ENCODE measurements at regions not wholly inside any gene's neighbourhood (a gene's known extent, or its start where the extent isn't known, plus 50 kb on each side); places are given as distances from the start of the nearest gene placed in this dataset.
"Not testable (repeated sequence)": the region's sequence is repeated elsewhere in the genome, so short reads cannot be mapped to it uniquely, and the experiment has no call there.

DNA sequence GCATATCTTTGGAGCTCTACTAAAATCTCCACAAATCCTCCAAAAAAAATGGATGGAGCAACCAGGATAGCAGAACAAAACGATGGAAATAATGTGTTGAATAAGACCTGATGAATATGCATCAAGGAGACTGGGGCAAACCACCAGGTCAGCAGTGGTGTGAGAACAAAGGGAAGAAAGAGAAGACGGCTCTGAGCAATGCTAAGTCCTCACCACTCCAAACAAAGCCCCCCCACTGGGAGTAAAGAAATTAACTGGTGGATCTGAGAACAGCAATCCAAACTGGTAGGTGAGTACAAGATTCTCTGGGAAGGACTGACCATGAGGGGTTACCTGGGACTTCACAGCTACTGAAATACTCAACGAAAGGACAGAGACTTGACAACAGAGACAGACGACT, 977.3 kb downstream of the TBL1XR1 start:
- Mint-ChIP-seq H3K4me3 (ENCODE audit: unreplicated experiment) (no peak overlapping the region), H3K27me3 (ENCODE audit: unreplicated experiment) (no peaks in the 10 kb centered on the region), H3K27ac (ENCODE audit: unreplicated experiment) (no peak overlapping the region), H3K4me1 (ENCODE audit: unreplicated experiment) (no peaks in the 10 kb centered on the region), H3K9me3 (ENCODE audit: unreplicated experiment) (no peaks in the 10 kb centered on the region), H3K36me3 (ENCODE audit: low read depth, unreplicated experiment) (no peaks in the 10 kb centered on the region)
- no peak for DNase-seq (ENCODE audit: low spot score)
- TF ChIP-seq, protein P1, sequence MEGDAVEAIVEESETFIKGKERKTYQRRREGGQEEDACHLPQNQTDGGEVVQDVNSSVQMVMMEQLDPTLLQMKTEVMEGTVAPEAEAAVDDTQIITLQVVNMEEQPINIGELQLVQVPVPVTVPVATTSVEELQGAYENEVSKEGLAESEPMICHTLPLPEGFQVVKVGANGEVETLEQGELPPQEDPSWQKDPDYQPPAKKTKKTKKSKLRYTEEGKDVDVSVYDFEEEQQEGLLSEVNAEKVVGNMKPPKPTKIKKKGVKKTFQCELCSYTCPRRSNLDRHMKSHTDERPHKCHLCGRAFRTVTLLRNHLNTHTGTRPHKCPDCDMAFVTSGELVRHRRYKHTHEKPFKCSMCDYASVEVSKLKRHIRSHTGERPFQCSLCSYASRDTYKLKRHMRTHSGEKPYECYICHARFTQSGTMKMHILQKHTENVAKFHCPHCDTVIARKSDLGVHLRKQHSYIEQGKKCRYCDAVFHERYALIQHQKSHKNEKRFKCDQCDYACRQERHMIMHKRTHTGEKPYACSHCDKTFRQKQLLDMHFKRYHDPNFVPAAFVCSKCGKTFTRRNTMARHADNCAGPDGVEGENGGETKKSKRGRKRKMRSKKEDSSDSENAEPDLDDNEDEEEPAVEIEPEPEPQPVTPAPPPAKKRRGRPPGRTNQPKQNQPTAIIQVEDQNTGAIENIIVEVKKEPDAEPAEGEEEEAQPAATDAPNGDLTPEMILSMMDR (IDR thresholded peaks at IDR 0.05; ENCODE audit: unreplicated experiment), result no peak

DNA sequence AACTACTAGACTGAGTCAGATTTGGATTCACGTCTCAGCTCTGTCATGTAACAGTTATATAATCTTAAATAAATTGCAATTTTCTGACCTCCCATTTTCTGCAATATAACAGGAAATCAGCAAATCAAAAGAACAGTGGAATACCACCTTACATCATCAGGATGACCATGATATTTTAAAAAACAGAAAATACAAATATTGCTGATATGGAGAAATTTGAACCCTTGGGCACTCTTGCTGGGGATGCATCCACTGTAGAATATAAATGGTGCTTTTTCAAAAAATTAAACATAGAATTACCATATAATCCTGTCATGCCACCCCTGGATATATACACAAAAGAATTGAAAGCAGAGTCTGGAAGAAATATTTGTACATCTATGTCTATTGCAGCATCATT, 982.5 kb downstream of the TBL1XR1 start:
- Mint-ChIP-seq H3K9me3 (ENCODE audit: unreplicated experiment) (no peaks in the 10 kb centered on the region), H3K36me3 (ENCODE audit: low read depth, unreplicated experiment) (no peaks in the 10 kb centered on the region), H3K4me3 (ENCODE audit: unreplicated experiment) (no peak overlapping the region), H3K27me3 (ENCODE audit: unreplicated experiment) (no peaks in the 10 kb centered on the region), H3K27ac (ENCODE audit: unreplicated experiment) (no peak overlapping the region), H3K4me1 (ENCODE audit: unreplicated experiment) (no peaks in the 10 kb centered on the region)
- TF ChIP-seq, protein P1 (IDR thresholded peaks at IDR 0.05; ENCODE audit: unreplicated experiment), result no peak
- no peak for DNase-seq (ENCODE audit: low spot score)

DNA sequence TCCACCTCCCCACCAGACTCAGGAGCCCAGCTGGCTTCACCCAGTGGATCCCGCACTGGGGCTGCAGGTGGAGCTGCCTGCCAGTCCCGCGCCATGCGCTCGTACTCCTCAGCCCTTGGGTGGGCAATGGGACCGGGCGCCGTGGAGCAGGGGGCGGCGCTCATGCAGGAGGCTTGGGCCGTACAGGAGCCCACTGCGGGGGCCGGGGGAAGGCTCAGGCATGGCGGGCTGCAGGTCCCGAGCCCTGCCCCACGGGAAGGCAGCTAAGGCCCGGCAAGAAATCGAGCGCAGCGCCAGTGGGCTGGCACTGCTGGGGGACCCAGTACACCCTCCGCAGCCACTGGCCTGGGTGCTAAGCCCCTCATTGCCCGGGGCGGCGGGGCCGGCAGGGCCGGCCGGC, 984.0 kb downstream of the TBL1XR1 start:
- H3K36me3 Mint-ChIP-seq (ENCODE audit: low read depth, unreplicated experiment); DNase-seq (ENCODE audit: low spot score); H3K27ac Mint-ChIP-seq (ENCODE audit: unreplicated experiment); H3K9me3 Mint-ChIP-seq (ENCODE audit: unreplicated experiment); H3K27me3 Mint-ChIP-seq (ENCODE audit: unreplicated experiment); H3K4me1 Mint-ChIP-seq (ENCODE audit: unreplicated experiment); H3K4me3 Mint-ChIP-seq (ENCODE audit: unreplicated experiment): not testable (repeated sequence)

DNA sequence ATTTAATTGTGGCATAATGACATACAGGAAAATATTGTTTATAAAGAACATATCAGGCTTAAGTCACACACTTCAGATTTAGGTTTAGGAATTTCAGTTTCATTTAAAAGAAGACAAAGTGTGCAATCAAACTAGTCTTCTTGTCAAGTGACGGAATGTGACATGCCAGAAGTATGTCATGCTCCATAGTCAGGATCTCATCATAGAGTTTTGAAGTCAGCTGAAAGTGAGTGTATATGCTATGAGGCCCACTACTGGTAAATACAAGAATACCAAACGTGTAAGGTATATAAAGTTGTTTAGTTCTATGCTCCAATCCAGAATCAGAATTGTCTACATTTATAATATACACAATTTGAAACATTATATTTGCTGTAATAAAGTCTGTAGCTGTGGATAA, 988.4 kb downstream of the TBL1XR1 start:
- Mint-ChIP-seq H3K27ac (ENCODE audit: unreplicated experiment) (no peak overlapping the region), H3K36me3 (ENCODE audit: low read depth, unreplicated experiment) (no peaks in the 10 kb centered on the region), H3K27me3 (ENCODE audit: unreplicated experiment) (no peaks in the 10 kb centered on the region), H3K9me3 (ENCODE audit: unreplicated experiment) (no peaks in the 10 kb centered on the region), H3K4me1 (ENCODE audit: unreplicated experiment) (no peaks in the 10 kb centered on the region), H3K4me3 (ENCODE audit: unreplicated experiment) (no peak overlapping the region)
- TF ChIP-seq, protein P1 (IDR thresholded peaks at IDR 0.05; ENCODE audit: unreplicated experiment), result no peak
- DNase-seq (ENCODE audit: low spot score), result no peak

DNA sequence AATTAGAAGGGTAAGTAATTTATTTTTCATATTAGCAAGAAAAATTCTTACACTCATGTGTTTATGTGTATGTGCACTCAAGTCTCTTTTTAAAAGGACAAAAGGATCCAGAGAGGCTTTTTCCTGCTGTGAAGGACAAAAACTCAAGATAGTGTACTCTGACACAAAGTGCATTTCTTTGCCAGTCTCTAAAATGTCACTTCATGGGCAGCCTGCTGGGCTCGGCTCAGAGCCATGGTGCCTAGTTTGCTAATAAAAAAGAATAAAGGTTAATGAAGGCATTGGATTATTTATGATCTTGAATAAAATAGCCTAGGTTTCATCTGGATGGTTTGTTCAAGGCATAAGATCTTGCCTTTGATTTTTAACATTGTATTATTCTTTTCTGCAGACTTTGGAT, 989.0 kb downstream of the TBL1XR1 start:
- H3K27me3 Mint-ChIP-seq (ENCODE audit: unreplicated experiment), result no peaks in the 10 kb centered on the region
- TF ChIP-seq, protein P1 (IDR thresholded peaks at IDR 0.05; ENCODE audit: unreplicated experiment), result no peak
- no peak for DNase-seq (ENCODE audit: low spot score)
- H3K4me3 Mint-ChIP-seq (ENCODE audit: unreplicated experiment), result no peak overlapping the region
- H3K9me3 Mint-ChIP-seq (ENCODE audit: unreplicated experiment), result no peaks in the 10 kb centered on the region
- H3K4me1 Mint-ChIP-seq (ENCODE audit: unreplicated experiment), result no peaks in the 10 kb centered on the region
- no peak overlapping the region for H3K27ac Mint-ChIP-seq (ENCODE audit: unreplicated experiment)
- H3K36me3 Mint-ChIP-seq (ENCODE audit: low read depth, unreplicated experiment), result no peaks in the 10 kb centered on the region

DNA sequence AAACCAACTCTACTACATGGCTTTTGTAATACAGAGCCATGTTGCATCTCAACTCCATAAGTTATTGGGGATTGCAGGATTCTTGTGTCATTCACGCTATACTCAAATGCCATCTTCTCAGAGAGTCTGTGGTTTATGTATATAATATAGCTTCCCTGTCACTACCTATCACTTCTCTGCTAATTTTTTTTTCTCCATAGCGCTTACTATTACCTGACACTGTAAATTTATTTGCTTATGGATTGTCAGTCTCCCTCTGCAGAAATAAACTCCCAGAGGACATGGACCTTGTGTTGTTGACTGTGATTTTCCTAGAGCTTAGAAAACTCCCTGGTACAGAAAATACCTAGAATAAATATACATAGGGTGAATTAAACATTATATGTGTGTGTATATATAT, 990.5 kb downstream of the TBL1XR1 start:
- H3K36me3 Mint-ChIP-seq (ENCODE audit: low read depth, unreplicated experiment), result no peaks in the 10 kb centered on the region
- no peaks in the 10 kb centered on the region for H3K9me3 Mint-ChIP-seq (ENCODE audit: unreplicated experiment)
- TF ChIP-seq, protein P1 (IDR thresholded peaks at IDR 0.05; ENCODE audit: unreplicated experiment), result no peak
- no peaks in the 10 kb centered on the region for H3K4me1 Mint-ChIP-seq (ENCODE audit: unreplicated experiment)
- H3K27ac Mint-ChIP-seq (ENCODE audit: unreplicated experiment), result no peak overlapping the region
- no peaks in the 10 kb centered on the region for H3K27me3 Mint-ChIP-seq (ENCODE audit: unreplicated experiment)
- no peak overlapping the region for H3K4me3 Mint-ChIP-seq (ENCODE audit: unreplicated experiment)
- DNase-seq (ENCODE audit: low spot score), result no peak

Data from endothelial cell (in vitro differentiated cells).